ENCODE measurements at regions not wholly inside any gene's neighbourhood (a gene's known extent, or its start where the extent isn't known, plus 50 kb on each side); places are given as distances from the start of the nearest gene placed in this dataset.

DNA sequence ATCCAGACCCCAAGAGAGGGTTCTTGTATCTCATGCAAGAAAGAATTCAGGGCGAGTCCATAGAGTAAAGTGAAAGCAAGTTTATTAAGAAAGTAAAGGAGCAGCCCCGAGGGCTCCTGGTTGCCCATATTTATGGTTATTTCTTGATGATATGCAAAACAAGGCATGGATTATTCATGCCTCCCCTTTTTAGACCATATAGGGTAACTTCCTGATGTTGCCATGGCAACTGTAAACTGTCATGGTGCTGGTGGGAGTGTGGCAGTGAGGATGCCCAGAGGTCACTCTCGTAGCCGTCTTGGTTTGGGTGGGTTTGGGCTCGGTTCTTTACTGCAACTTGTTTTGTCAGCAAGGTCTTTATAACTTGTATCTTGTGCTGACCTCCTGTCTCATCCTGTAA, 750.2 kb upstream of the FANCL start:
- no peaks in the 10 kb centered on the region for H3K9me2 ChIP-seq (ENCODE audit: insufficient read depth, low read length)

DNA sequence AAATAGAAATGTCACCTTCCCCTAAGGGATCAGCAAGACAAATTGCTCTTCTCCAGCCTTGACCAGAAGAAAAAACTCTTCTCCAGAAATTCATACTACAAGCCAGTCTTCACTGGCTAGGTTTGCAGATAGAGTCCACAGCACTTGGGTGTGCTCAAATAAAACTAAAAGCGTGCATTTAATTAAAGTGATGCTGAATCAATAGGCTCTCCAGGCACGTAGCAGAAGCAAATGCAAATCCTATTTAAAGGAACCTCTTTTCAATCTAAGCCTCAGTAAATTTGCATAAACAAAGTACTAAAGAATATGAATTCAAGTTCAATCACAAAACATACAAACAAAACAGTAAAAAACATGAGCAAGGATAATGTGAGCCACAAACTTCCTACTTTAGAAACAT, 744.4 kb upstream of the FANCL start:
- no peak overlapping the region for H3K9ac ChIP-seq (ENCODE audit: low read length)
- H4K20me1 ChIP-seq (ENCODE audit: insufficient read depth) = no peaks in the 10 kb centered on the region
- no peak overlapping the region for H3K4me2 ChIP-seq (ENCODE audit: low read length)
- TF ChIP-seq POLR2AphosphoS5 (IDR thresholded peaks at IDR 0.05) (no peak), EZH2 (IDR thresholded peaks at IDR 0.05; ENCODE audit: borderline replicate concordance, insufficient read depth, low read length, poor library complexity, severe bottlenecking) (no peak), MXI1 (conservative IDR thresholded peaks at IDR 0.05; ENCODE audit: poor library complexity, severe bottlenecking) (no peak), RAD21 (conservative IDR thresholded peaks at IDR 0.05) (no peak), EP300 (conservative IDR thresholded peaks at IDR 0.05; ENCODE audit: poor library complexity, severe bottlenecking) (no peak), SMC3 (conservative IDR thresholded peaks at IDR 0.05; ENCODE audit: poor library complexity) (no peak), TAF1 (IDR thresholded peaks at IDR 0.05; ENCODE audit: low read depth) (no peak)
- TF ChIP-seq, protein P1, sequence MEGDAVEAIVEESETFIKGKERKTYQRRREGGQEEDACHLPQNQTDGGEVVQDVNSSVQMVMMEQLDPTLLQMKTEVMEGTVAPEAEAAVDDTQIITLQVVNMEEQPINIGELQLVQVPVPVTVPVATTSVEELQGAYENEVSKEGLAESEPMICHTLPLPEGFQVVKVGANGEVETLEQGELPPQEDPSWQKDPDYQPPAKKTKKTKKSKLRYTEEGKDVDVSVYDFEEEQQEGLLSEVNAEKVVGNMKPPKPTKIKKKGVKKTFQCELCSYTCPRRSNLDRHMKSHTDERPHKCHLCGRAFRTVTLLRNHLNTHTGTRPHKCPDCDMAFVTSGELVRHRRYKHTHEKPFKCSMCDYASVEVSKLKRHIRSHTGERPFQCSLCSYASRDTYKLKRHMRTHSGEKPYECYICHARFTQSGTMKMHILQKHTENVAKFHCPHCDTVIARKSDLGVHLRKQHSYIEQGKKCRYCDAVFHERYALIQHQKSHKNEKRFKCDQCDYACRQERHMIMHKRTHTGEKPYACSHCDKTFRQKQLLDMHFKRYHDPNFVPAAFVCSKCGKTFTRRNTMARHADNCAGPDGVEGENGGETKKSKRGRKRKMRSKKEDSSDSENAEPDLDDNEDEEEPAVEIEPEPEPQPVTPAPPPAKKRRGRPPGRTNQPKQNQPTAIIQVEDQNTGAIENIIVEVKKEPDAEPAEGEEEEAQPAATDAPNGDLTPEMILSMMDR (IDR thresholded peaks at IDR 0.05; ENCODE audit: poor library complexity, severe bottlenecking) = no peak
- TF ChIP-seq, protein P2, sequence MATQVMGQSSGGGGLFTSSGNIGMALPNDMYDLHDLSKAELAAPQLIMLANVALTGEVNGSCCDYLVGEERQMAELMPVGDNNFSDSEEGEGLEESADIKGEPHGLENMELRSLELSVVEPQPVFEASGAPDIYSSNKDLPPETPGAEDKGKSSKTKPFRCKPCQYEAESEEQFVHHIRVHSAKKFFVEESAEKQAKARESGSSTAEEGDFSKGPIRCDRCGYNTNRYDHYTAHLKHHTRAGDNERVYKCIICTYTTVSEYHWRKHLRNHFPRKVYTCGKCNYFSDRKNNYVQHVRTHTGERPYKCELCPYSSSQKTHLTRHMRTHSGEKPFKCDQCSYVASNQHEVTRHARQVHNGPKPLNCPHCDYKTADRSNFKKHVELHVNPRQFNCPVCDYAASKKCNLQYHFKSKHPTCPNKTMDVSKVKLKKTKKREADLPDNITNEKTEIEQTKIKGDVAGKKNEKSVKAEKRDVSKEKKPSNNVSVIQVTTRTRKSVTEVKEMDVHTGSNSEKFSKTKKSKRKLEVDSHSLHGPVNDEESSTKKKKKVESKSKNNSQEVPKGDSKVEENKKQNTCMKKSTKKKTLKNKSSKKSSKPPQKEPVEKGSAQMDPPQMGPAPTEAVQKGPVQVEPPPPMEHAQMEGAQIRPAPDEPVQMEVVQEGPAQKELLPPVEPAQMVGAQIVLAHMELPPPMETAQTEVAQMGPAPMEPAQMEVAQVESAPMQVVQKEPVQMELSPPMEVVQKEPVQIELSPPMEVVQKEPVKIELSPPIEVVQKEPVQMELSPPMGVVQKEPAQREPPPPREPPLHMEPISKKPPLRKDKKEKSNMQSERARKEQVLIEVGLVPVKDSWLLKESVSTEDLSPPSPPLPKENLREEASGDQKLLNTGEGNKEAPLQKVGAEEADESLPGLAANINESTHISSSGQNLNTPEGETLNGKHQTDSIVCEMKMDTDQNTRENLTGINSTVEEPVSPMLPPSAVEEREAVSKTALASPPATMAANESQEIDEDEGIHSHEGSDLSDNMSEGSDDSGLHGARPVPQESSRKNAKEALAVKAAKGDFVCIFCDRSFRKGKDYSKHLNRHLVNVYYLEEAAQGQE (IDR thresholded peaks at IDR 0.05; ENCODE audit: borderline replicate concordance) = no peak
- no peaks in the 10 kb centered on the region for H3K27me3 ChIP-seq (ENCODE audit: insufficient read depth, low read depth, low read length)
- H3K9me3 ChIP-seq (ENCODE audit: low read length) = no peaks in the 10 kb centered on the region
- H3K27ac ChIP-seq (ENCODE audit: low read length) = no peak overlapping the region
- H2AFZ ChIP-seq (ENCODE audit: low read depth, low read length) = no peak overlapping the region
- H3K36me3 ChIP-seq (ENCODE audit: insufficient read depth, low read length) = no peaks in the 10 kb centered on the region
- H3K4me3 ChIP-seq (ENCODE audit: low read length) = no peak overlapping the region
- no peaks in the 10 kb centered on the region for H3F3A ChIP-seq (ENCODE audit: insufficient read depth, low read length, poor library complexity, severe bottlenecking)
- H3K9me2 ChIP-seq (ENCODE audit: insufficient read depth, low read length) = no peaks in the 10 kb centered on the region
- H3K79me2 ChIP-seq (replicated peaks; ENCODE audit: insufficient read depth, low read length) = no peaks in the 10 kb centered on the region

More for the DNA sequence above, 750.2 kb upstream of the FANCL start:
- Histone ChIP-seq H3F3A (ENCODE audit: insufficient read depth, low read length, poor library complexity, severe bottlenecking) (no peaks in the 10 kb centered on the region), H3K27me3 (ENCODE audit: insufficient read depth, low read depth, low read length) (no peaks in the 10 kb centered on the region), H2AFZ (ENCODE audit: low read depth, low read length) (no peak overlapping the region), H3K36me3 (ENCODE audit: insufficient read depth, low read length) (no peaks in the 10 kb centered on the region), H3K9ac (ENCODE audit: low read length) (no peak overlapping the region), H3K27ac (ENCODE audit: low read length) (no peak overlapping the region), H3K9me3 (ENCODE audit: low read length) (no peaks in the 10 kb centered on the region), H3K4me3 (ENCODE audit: low read length) (no peak overlapping the region), H4K20me1 (ENCODE audit: insufficient read depth) (no peaks in the 10 kb centered on the region), H3K4me2 (ENCODE audit: low read length) (no peak overlapping the region), H3K79me2 (replicated peaks; ENCODE audit: insufficient read depth, low read length) (no peaks in the 10 kb centered on the region)
- TF ChIP-seq EZH2 (IDR thresholded peaks at IDR 0.05; ENCODE audit: borderline replicate concordance, insufficient read depth, low read length, poor library complexity, severe bottlenecking) = no peak
- no peak for TF ChIP-seq MXI1 (conservative IDR thresholded peaks at IDR 0.05; ENCODE audit: poor library complexity, severe bottlenecking)
- TF ChIP-seq EP300 (conservative IDR thresholded peaks at IDR 0.05; ENCODE audit: poor library complexity, severe bottlenecking) = no peak
- no peak for TF ChIP-seq POLR2AphosphoS5 (IDR thresholded peaks at IDR 0.05)
- no peak for TF ChIP-seq SMC3 (conservative IDR thresholded peaks at IDR 0.05; ENCODE audit: poor library complexity)
- TF ChIP-seq, protein P2 (IDR thresholded peaks at IDR 0.05; ENCODE audit: borderline replicate concordance) = no peak
- TF ChIP-seq, protein P1 (IDR thresholded peaks at IDR 0.05; ENCODE audit: poor library complexity, severe bottlenecking) = no peak
- no peak for TF ChIP-seq RAD21 (conservative IDR thresholded peaks at IDR 0.05)
- no peak for TF ChIP-seq TAF1 (IDR thresholded peaks at IDR 0.05; ENCODE audit: low read depth)
